ENCODE measurements at regions not wholly inside any gene's neighbourhood (a gene's known extent, or its start where the extent isn't known, plus 50 kb on each side); places are given as distances from the start of the nearest gene placed in this dataset.

DNA sequence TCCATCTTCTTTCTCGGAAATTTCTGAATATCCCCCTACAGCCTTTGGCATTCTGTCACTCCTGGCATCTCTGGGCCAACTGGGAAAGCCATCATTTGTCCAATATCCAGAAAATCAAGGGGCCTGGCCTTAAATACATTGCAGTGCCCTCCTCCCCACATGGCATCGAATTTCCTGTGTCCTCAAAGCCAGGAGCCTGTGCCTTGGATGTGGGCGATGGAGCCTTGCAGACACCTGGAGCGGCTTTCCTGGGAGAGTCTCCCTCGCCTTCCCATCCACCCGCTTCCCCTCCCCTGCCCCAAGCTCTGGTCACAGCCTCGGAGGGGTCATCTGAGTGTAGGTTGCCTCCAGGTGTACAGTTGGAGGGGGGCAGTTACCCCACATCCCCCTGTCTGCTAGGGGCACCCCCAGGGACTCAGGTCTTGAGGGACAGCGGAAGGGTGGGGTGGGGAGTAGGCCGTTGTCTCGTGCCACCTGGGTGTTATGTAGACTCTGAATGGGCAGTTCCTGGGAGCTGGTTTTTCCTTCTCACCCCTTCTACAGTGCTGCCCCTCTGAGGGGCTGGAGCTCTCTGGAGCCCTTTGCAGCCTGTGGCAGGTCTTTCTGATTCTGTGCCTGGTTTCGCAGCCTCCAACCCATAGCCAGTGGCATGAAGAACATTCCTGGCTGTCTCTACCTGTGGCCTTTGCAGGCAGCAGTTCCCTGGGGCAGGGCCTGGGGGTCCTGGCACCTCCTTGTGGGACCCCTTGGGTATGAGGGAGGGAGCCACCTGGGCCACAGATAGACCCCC, 239.8 kb downstream of the SEC14L1 start:
- ATAC-seq (ENCODE audit: poor library complexity) (no peak), DNase-seq (no peak)
- intact Hi-C loops (cut with DNase I) = loop anchor here (10.0 kb wide), 1 partner anchor 46 kb away; no protein-coding TSS in a partner anchor

DNA sequence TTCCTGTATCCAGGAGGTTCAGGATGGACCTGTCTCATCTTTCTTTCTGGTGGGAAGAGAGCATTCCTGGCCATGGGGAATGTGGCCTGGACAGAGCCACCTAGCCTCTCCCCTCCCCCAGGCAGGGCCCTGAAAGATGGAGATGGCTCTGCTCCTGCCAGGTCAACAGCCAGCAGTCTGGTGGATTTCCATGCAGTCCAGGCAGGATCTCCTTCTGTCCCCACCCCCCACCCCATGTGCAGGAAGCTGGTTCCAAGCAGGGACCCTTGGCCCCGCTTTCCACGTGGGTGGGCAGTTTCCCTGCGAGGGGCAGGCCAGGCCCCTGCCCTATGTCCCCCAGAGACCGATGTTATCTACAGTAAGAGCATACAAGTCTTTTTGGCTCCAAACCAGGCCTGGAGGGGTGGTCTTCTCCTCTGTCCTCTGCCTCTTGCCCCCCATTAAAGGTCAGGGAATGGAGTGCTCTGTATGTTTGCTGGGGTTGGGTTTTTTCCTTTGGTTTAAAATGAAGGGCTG, 240.5 kb downstream of the SEC14L1 start:
- intact Hi-C loops (cut with DNase I) = loop anchor here (10.0 kb wide), 1 partner anchor 46 kb away; no protein-coding TSS in a partner anchor
- ATAC-seq (ENCODE audit: poor library complexity) (no peak), DNase-seq (no peak)

DNA sequence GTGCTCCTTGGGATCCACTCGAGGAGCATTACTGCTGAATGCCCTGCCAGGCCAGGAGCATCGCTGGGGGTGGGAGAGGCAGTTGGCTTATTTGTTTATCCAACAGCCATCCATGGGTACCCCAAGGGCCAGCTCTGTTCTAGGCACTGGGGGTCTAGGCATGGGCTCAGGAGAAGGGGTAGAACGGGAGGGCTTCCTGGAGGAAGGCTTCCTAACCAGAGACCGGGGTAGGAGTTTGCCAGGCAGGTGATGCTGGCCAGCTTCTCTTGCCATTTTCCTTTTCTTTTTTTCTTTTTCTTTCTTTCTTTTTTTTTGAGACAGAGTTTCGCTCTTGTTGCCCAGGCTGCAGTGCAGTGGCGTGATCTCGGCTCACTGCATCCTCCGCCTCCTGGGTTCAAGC, 241.0 kb downstream of the SEC14L1 start:
- ATAC-seq (ENCODE audit: poor library complexity) (no peak), DNase-seq (no peak)
- intact Hi-C loops (cut with DNase I) = loop anchor here (10.0 kb wide), 1 partner anchor 47 kb away; no protein-coding TSS in a partner anchor

DNA sequence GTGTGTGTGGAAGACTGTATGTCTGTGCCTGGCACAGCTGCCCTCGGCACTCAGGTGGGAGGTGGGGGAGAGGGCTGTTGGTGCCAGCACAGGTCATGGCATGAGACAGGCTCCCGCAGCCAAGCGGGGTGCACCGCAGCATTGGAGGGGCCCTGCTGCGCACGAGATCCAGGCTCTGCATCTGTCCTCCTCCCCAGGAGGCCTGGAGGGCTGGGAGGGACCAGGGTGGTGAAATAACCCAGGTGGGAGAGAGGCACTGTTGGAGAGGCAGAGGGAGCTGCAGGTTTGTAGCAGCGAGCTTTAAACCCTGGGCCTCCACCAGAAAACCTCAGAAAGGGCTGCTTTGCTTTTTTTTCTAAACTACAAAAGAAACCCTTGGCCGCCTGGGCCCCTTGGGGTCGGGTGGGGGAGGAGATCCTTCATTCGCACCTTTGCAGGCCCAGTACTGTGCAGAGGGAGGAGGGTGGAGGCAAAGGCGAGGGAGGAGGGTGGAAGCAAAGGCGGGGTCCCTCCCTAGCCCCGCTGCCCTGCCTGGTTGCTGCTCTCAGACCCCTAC, 241.7 kb downstream of the SEC14L1 start:
- intact Hi-C loops (cut with DNase I) = loop anchor here (10.0 kb wide), 1 partner anchor 48 kb away; no protein-coding TSS in a partner anchor
- no peak for DNase-seq
- ATAC-seq (ENCODE audit: poor library complexity) = no peak

DNA sequence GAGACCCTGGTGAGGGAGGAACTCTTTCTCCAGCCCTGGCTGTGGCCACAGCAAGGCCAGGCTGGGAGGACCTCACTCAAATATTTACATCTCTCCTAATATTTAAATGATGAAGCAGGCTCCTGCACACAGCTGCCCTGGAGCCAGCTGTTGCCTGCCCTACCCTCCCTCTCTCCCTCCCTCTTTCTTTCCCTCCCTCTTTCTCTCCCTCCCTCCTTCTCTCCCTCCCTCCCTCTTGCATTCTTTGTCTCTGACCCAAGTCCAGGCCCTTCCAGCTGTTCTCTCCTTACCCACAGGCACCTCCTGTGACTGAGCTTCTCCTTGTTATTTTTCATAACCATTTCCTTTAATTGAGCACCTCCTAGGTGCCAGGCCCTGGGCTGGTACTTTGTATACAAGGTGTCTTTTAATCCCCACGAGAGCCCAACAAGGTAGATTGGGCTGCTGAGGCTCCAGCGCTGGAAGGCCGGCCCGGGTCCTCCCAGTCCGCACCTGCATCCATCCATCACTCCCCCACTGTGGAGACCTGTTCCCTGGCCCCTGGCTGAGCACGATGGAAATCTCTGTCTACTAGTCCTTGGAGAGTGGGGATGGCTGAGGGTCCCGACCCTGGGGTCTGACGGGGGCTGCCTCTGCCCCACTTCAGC, 242.3 kb downstream of the SEC14L1 start:
- intact Hi-C loops (cut with DNase I) = loop anchor here (10.0 kb wide), 1 partner anchor 48 kb away; no protein-coding TSS in a partner anchor
- ATAC-seq (ENCODE audit: poor library complexity) = no peak
- no peak for DNase-seq

DNA sequence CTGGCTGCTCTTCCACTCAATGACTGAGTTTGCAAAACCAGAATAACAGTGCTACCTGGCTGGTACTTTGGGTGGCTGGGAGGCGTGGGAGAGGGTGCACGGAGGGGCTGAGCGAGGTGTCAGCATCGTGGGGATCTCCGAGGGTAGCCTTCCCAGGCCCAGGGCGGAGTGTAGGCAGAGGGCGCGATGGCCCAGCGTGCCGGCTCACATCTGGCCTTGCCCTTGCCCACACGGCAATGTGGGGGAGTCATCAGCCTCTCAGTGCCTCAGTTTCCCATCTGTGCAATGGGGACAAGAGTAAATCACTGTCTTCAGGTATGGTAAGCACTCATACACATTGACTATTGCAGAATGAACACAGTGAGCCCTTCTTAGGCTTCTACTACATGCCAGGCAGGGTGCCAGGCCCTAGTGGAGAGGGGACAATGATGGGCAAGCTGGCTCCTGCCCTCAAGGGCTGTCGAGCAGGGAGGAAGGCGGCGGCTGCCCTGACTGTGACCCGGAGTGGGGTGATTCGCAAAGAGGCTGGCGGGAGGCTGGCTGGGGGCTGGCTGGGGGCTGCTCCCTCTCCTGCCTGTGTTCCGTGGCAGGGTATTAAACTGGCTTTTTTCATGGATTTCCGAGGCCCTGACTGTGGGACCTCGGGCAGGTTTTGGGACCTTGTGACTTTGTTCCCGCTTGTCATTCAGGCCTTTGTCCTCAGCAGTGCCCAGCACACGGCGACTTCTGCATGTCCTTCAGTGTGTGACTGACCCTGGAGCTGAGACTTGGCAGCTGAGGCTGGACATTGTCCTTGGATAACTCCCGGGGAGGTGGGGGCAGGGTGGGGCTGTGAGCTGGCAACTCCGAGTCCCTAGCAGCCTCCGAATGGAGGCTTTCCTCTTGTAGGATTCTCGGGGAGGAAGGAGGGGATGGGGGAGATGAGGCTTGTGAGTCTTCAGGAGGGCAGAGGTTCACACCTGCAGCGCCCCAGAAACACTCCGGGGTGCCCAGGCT, 243.1 kb downstream of the SEC14L1 start:
- DNase-seq (peak; percentile 86), ATAC-seq (ENCODE audit: poor library complexity) (peak; percentile 78)
- intact Hi-C loops (cut with DNase I) = loop anchor here (10.0 kb wide), 1 partner anchor 49 kb away; no protein-coding TSS in a partner anchor

DNA sequence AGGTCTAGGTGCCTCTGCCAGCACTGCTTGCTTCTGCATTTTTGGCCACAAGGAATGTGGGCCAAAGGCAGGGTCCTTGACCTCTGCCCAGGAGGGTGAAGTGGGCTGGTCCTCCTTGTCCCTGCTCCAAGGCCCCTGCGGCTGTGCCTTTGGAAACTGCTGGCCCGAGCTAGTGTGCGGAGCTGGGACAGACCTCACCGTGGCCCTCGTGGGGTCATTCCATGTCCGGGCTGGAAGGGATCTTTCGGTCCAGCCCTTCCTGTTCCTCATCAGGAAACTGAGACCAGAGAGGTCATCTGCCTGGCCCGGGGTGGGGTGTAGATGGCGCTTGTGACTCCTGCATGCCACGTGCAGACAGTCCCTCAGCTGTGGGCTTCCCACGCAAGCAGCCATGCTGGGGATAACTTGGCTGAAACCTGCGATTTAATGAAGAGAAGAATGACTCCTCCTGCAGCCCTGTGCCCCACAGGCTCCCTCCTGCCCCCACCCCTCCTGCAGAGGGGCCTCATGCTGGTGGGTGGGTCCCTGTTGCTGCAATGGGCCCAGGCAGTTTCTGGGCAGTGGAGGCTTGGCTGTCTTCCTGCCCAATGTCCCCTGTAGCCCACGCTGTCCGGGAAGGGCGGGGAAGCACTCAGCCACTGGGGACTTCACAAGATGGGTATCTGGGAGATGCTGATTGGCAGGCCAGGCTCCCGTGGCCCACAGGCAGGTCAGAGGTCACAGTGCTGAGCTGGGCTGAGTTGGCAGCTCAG, 245.2 kb downstream of the SEC14L1 start:
- peak; percentile 75 for DNase-seq
- intact Hi-C loops (cut with DNase I) = loop anchor here (10.0 kb wide), 1 partner anchor 51 kb away; no protein-coding TSS in a partner anchor

DNA sequence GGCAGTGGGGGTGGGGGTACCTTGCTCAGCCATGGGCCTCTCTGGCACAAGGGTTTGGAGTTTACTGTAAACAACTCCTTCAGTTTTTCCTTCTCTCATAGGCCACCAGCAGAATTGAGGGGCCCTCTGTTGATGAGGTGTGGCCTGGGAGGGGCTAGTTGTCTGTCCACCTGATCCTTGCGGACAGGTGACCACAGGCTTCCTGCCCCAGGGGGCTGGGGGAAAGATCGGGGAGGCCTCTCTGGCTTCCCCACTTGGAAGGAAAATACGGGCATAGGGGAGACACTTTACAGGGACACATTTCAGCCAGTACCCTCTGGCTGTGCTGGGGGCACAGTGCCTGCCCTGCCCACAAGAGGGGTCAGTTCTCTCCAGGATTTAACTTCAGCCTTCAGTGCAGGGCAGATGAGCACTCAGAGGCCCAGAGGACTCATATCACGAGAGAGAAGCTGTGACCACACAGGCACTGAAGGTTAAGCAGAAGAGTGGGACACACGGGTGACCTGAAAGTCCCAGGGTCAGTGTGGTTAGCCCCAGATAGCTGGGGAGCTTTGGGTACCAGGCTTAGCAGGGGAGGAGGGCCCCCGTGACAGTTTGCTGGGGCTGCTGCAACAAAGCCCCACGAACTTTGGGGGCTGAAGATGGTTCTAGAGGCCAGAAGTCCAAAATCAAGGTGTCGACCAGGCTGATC, 245.9 kb downstream of the SEC14L1 start:
- intact Hi-C loops (cut with DNase I) = loop anchor here (10.0 kb wide), 1 partner anchor 52 kb away; no protein-coding TSS in a partner anchor
- ATAC-seq (ENCODE audit: poor library complexity) (no peak), DNase-seq (no peak)

More for the DNA sequence above, 245.2 kb downstream of the SEC14L1 start:
- ATAC-seq (ENCODE audit: poor library complexity) = peak; percentile 2

DNA sequence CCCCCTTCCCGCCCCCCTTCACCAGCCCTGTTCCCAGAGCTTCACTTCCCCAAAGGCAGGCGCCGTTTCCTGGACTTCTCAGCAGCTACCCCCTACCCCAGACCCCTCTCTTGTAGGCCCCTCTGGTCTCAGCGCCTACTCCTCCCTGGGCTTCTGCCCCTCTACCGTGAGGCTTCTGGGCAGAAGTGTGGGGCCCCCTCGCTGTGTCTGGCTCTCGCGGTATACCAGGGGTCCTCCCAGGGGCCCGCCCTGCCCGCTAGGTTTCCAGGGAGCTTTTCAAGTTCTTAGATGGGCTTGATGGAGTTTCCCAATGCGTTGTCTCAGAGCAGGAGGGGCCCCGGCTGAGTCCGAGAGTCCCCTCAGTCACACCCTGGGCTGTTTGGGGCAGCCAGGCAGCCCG, 247.1 kb downstream of the SEC14L1 start:
- intact Hi-C loops (cut with DNase I) = loop anchor here (10.0 kb wide), 1 partner anchor 53 kb away; no protein-coding TSS in a partner anchor
- DNase-seq = no peak

DNA sequence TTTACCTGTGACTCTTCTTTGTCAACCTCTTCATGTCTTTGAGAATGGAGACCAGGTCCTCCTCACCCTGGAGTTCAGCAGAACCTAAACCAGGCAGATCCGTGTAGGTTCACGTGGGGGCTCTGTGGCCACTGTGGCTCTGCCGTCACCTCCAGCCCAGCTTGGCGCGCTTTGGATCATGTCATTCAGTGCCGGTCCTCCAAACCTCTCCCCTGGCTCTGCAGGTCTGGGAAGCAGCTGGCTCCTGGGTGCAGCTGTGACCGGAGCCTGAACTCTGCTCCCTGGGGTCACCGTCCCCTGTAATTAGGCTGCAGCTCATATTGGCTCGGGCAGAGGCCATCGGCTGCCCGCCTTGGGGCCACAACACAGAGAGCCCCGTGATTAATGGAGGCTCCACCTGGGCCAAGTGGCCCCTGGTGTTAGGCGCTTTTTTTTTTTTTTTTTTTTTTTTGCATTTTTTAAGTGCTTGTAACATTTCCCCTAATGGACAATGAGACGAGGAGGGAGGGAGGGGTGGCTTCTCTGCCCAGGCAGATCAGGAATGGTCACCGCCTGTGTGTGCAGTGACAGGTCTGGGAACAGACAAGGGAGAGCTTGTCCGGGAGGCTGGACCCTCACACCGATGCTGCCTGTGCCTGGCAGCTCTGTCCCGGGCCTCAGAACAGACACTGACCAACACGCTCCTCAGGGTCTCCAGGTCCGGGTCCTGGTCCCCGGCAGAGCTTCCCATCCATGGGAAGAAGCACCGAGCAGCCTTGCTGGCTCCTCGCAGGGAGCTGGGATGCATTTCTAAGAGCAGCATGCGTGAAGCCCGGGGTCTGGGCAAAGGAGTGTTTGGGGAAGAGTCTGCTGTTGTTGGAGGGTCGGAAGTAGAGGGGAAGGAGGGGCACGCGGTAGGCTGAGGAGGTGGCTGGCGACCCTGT, 247.9 kb downstream of the SEC14L1 start:
- intact Hi-C loops (cut with DNase I) = loop anchor here (10.0 kb wide), 1 partner anchor 54 kb away; no protein-coding TSS in a partner anchor
- peak; percentile 60 for DNase-seq
- ATAC-seq (ENCODE audit: poor library complexity) = no peak

More for the DNA sequence above, 247.1 kb downstream of the SEC14L1 start:
- ATAC-seq (ENCODE audit: poor library complexity) = no peak

DNA sequence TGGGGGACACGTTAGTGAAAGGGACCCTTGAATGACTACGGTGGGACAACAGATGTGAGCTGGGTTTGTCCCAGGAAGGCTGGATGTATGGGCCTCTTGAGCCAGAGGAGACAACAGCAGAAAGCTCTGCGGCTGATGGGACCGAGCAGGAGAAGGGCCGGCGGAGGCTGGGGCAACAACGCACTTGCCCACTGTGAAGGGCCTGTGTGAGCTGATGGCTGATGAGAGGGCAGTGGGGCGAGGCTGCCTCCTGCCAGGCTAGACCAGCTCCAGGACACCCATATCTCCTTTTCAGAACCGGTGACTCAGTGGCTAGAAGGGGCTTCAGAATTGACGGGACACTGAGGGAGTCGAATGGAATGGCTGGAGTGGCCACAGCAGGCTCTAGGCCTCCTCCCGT, 250.1 kb downstream of the SEC14L1 start:
- DNase-seq = no peak
- ATAC-seq (ENCODE audit: poor library complexity) = no peak

DNA sequence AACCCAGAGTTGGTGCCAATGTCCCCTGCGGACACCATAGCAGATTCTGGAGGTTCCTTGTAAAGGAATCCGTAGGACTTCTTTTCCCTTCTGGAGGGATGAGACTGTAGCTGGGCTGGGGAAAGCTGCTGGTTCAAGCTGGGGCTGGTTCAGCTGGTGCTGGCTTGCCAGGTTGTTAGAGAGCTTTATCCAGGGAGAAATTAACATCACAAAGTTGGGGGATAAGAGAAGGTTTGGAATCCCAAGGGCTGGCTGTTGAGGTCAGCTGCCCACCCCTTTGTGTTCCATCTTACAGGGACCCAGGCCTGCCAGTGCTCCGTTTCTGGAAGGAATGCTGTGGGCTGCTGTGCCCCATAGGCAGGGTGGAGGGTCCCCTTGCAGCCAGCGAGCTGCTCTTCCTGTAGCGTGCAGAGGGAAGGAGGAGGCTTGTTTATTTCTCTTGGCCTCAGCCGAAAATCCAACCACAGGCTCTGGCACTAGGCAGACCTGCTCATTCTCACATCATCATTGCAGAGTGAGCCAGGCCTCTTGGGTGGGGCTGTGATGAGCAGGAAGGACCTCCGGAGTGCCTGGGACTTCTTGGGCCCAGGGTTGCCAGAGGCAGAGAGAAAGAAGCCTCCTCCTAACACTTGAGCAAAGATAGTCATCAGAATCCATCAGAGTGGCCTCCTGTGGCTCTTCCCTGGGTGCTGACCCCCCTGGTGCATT, 251.1 kb downstream of the SEC14L1 start:
- intact Hi-C loops (cut with DNase I) = no loop called here
- DNase-seq (peak; percentile 73), ATAC-seq (ENCODE audit: poor library complexity) (peak; percentile 14)

More for the DNA sequence above, 250.1 kb downstream of the SEC14L1 start:
- intact Hi-C loops (cut with DNase I) = no loop called here

DNA sequence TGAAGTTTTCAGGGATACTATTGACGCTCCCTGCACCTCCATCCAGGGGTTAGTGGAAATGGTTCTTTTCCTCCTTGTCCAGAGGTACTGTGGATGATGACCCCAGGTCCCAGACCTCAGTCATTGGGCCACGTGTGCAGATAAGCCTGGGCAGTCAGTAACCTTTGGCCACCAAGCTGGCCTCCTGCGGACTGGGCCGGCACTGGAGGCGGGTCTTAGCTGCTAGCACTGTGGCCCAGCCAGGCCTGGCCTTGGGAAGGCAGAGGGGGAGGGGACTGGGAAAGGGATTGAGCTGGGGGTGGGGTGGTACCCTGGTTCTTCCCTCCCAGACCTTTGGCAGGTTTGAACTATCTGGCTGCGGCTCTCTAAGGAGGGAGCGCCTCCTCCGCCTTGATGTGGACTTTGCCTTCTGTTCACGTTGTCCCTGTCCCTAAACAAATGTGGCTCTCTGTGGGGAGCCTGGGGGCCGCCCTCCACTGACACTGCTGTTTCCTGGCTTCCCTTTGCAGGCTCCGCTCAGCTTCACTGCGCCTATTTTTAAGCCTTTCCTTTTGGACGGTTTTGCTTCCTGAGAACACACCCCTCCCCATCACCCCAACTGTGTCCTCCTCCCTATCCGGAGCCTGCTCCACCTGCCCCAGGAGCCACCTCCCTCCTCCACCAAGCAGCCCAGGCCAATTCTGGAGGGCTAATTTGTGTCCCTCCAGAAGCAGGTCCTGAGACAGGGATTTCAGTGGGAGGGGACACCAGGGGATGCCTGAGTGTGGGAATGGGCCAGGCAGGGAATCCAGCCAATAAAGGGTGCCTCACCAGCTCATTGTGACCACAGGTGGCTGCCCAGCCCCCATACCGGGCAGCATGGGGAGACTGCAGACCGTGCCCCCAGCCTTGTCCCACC, 251.9 kb downstream of the SEC14L1 start:
- peak; percentile 82 for DNase-seq
- intact Hi-C loops (cut with DNase I) = no loop called here
- peak; percentile 48 for ATAC-seq (ENCODE audit: poor library complexity)

DNA sequence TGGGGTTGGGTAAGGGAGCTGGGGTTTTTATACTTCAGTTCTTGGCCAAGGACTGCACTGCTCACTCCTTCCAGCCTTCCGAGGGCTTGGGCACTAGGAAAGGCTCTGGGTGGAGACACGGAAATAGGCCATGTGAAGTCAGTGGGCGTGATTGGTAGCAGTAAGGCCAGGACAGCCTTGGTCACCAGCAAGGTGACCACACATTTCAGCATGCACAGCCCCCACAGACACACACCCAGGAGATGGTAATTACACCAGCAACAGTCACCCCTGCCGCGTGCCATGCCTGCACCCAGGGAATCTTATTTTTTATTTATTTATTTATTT, 252.5 kb downstream of the SEC14L1 start:
- no peak for DNase-seq
- intact Hi-C loops (cut with DNase I) = no loop called here
- ATAC-seq (ENCODE audit: poor library complexity) = no peak

All from Right ventricle myocardium superior (tissue), 1 donor.